ENCODE measurements at regions not wholly inside any gene's neighbourhood (a gene's known extent, or its start where the extent isn't known, plus 50 kb on each side); places are given as distances from the start of the nearest gene placed in this dataset.

DNA sequence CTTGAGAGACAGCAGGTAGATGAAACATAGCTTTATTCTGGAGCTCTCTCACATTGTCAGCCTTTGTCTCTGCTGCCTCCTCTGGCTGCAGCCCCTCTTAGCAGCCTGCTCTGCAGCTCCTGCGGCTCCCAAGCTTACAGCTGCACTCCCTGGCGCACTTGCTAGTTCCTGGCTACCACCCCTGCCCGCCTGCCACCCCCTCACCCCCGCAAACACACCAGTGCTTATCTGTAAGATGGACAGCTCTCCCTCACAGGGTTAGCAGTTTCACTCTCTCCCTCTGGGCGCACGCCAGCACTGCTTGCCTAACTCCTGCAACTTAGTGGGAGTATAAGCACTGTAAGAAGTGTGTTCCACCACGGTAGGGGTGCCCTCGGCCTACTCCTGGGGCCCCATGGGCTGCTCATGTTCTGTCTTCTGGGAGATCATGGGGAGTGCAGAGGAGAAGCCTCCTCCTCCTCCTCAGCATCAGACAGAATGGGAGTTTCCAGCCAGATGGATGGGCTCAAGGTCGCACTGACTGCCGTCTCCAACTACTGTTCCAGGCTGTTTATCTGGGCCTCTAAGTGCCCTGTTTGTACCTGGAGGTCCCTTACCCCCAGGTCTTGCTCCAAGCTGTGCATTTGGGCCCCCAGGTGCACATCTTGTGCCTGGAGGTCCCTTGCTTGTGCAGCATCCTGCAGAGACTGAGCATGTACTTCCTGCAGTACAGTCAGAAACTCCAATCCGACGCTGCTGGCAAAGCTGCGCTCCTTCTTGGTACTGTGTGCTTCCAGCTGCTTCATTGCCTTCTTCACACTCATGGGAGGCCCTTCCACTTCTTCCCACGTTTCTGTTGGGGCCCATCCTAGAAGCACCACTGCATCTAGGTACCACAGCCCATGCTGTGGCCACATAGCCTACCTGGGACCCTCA lies 1388.1 kb downstream of the AMY1C start:
- DNase-seq (ENCODE audit: low spot score): no peak
- no peaks in the 10 kb centered on the region for H3K9me3 ChIP-seq (ENCODE audit: control insufficient read depth in 4 of 4, low read length in 3 of 4)
- H3K27me3 ChIP-seq (ENCODE audit: control insufficient read depth in 4 of 4, insufficient read depth in 4 of 4, low read length in 3 of 4): no peaks in the 10 kb centered on the region
- H3K4me3 ChIP-seq (ENCODE audit: low read depth in 1 of 3, low read length in 3 of 3): no peak overlapping the region
- H3K36me3 ChIP-seq (ENCODE audit: control insufficient read depth in 4 of 4, insufficient read depth in 3 of 4, low read depth in 1 of 4, low read length in 3 of 4): no peaks in the 10 kb centered on the region
- WGBS: 56% methylated on average over 14 of the region's 14 CpGs
- no peaks in the 10 kb centered on the region for H3K4me1 ChIP-seq (ENCODE audit: control insufficient read depth in 4 of 4, insufficient read depth in 4 of 4, low read length in 3 of 4)
- H3K9ac ChIP-seq (ENCODE audit: low read depth in 1 of 2, low read length in 2 of 2): no peak overlapping the region
- no peak for TF ChIP-seq NR2F2 (IDR thresholded peaks at IDR 0.05)
- TF ChIP-seq FOXA2 (IDR thresholded peaks at IDR 0.05): no peak
- no peak for TF ChIP-seq SP1 (IDR thresholded peaks at IDR 0.05)
- TF ChIP-seq, protein P1, sequence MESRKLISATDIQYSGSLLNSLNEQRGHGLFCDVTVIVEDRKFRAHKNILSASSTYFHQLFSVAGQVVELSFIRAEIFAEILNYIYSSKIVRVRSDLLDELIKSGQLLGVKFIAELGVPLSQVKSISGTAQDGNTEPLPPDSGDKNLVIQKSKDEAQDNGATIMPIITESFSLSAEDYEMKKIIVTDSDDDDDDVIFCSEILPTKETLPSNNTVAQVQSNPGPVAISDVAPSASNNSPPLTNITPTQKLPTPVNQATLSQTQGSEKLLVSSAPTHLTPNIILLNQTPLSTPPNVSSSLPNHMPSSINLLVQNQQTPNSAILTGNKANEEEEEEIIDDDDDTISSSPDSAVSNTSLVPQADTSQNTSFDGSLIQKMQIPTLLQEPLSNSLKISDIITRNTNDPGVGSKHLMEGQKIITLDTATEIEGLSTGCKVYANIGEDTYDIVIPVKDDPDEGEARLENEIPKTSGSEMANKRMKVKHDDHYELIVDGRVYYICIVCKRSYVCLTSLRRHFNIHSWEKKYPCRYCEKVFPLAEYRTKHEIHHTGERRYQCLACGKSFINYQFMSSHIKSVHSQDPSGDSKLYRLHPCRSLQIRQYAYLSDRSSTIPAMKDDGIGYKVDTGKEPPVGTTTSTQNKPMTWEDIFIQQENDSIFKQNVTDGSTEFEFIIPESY (IDR thresholded peaks at IDR 0.05): no peak
- TF ChIP-seq TAF1 (conservative IDR thresholded peaks at IDR 0.05): no peak
- TF ChIP-seq, protein P2, sequence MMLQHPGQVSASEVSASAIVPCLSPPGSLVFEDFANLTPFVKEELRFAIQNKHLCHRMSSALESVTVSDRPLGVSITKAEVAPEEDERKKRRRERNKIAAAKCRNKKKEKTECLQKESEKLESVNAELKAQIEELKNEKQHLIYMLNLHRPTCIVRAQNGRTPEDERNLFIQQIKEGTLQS (IDR thresholded peaks at IDR 0.05): no peak
- no peak for TF ChIP-seq RAD21 (IDR thresholded peaks at IDR 0.05)
- no peak for TF ChIP-seq FOXA1 (IDR thresholded peaks at IDR 0.05)
- no peak for TF ChIP-seq HNF4G (IDR thresholded peaks at IDR 0.05)
- TF ChIP-seq JUND (IDR thresholded peaks at IDR 0.05): no peak
- TF ChIP-seq HNF4A (conservative IDR thresholded peaks at IDR 0.05): no peak
- no peak overlapping the region for H3K27ac ChIP-seq (ENCODE audit: low read depth in 1 of 2, low read length in 2 of 2)

DNA sequence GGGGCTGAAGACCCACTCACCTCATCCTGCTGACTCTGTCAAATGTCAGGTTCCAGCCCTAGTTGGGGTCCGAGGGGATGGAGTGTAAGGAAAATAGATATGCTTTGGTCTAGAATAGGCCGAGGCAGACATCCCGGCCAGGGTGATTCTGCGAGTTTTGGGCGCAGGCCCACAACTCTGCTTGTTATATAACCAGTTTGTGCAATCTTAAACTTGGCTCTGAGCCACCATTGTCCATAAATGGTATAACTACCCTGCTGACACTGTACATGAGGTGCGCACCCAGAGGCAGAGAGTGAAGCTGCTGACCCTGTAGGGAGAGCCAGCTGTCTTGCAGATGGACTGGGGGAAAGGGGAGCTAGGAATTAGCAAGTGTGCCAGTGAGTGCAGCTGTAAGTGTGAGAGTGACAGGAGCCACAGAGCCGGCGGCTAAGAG lies 1388.8 kb downstream of the AMY1C start:
- Histone ChIP-seq H3K4me3 (ENCODE audit: low read depth in 1 of 3, low read length in 3 of 3) (no peak overlapping the region), H3K9ac (ENCODE audit: low read depth in 1 of 2, low read length in 2 of 2) (no peak overlapping the region), H3K36me3 (ENCODE audit: control insufficient read depth in 4 of 4, insufficient read depth in 3 of 4, low read depth in 1 of 4, low read length in 3 of 4) (no peaks in the 10 kb centered on the region), H3K9me3 (ENCODE audit: control insufficient read depth in 4 of 4, low read length in 3 of 4) (no peaks in the 10 kb centered on the region), H3K27ac (ENCODE audit: low read depth in 1 of 2, low read length in 2 of 2) (no peak overlapping the region), H3K4me1 (ENCODE audit: control insufficient read depth in 4 of 4, insufficient read depth in 4 of 4, low read length in 3 of 4) (no peaks in the 10 kb centered on the region), H3K27me3 (ENCODE audit: control insufficient read depth in 4 of 4, insufficient read depth in 4 of 4, low read length in 3 of 4) (no peaks in the 10 kb centered on the region)
- DNase-seq (ENCODE audit: low spot score): no peak
- TF ChIP-seq NR2F2 (IDR thresholded peaks at IDR 0.05) (no peak), RAD21 (IDR thresholded peaks at IDR 0.05) (no peak), EGR1 (IDR thresholded peaks at IDR 0.05; ENCODE audit: low read depth in 2 of 2) (no peak), FOXA1 (IDR thresholded peaks at IDR 0.05) (no peak), FOXA2 (IDR thresholded peaks at IDR 0.05) (no peak), RXRA (IDR thresholded peaks at IDR 0.05) (no peak), SP1 (IDR thresholded peaks at IDR 0.05) (no peak), GABPA (IDR thresholded peaks at IDR 0.05 in 1 of 2, conservative IDR thresholded peaks at IDR 0.05 in 1 of 2) (no peak), HNF4A (conservative IDR thresholded peaks at IDR 0.05) (no peak), TAF1 (conservative IDR thresholded peaks at IDR 0.05) (no peak)
- TF ChIP-seq, protein P3, sequence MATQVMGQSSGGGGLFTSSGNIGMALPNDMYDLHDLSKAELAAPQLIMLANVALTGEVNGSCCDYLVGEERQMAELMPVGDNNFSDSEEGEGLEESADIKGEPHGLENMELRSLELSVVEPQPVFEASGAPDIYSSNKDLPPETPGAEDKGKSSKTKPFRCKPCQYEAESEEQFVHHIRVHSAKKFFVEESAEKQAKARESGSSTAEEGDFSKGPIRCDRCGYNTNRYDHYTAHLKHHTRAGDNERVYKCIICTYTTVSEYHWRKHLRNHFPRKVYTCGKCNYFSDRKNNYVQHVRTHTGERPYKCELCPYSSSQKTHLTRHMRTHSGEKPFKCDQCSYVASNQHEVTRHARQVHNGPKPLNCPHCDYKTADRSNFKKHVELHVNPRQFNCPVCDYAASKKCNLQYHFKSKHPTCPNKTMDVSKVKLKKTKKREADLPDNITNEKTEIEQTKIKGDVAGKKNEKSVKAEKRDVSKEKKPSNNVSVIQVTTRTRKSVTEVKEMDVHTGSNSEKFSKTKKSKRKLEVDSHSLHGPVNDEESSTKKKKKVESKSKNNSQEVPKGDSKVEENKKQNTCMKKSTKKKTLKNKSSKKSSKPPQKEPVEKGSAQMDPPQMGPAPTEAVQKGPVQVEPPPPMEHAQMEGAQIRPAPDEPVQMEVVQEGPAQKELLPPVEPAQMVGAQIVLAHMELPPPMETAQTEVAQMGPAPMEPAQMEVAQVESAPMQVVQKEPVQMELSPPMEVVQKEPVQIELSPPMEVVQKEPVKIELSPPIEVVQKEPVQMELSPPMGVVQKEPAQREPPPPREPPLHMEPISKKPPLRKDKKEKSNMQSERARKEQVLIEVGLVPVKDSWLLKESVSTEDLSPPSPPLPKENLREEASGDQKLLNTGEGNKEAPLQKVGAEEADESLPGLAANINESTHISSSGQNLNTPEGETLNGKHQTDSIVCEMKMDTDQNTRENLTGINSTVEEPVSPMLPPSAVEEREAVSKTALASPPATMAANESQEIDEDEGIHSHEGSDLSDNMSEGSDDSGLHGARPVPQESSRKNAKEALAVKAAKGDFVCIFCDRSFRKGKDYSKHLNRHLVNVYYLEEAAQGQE (IDR thresholded peaks at IDR 0.05): no peak
- TF ChIP-seq, protein P2 (IDR thresholded peaks at IDR 0.05): no peak
- TF ChIP-seq, protein P4, sequence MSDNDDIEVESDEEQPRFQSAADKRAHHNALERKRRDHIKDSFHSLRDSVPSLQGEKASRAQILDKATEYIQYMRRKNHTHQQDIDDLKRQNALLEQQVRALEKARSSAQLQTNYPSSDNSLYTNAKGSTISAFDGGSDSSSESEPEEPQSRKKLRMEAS (IDR thresholded peaks at IDR 0.05): no peak
- TF ChIP-seq, protein P5, sequence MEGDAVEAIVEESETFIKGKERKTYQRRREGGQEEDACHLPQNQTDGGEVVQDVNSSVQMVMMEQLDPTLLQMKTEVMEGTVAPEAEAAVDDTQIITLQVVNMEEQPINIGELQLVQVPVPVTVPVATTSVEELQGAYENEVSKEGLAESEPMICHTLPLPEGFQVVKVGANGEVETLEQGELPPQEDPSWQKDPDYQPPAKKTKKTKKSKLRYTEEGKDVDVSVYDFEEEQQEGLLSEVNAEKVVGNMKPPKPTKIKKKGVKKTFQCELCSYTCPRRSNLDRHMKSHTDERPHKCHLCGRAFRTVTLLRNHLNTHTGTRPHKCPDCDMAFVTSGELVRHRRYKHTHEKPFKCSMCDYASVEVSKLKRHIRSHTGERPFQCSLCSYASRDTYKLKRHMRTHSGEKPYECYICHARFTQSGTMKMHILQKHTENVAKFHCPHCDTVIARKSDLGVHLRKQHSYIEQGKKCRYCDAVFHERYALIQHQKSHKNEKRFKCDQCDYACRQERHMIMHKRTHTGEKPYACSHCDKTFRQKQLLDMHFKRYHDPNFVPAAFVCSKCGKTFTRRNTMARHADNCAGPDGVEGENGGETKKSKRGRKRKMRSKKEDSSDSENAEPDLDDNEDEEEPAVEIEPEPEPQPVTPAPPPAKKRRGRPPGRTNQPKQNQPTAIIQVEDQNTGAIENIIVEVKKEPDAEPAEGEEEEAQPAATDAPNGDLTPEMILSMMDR (IDR thresholded peaks at IDR 0.05; ENCODE audit: low read depth, low read length, missing input control): no peak
- TF ChIP-seq, protein P1 (IDR thresholded peaks at IDR 0.05): no peak
- 69% methylated on average over 8 of the region's 8 CpGs for WGBS

All from liver (tissue), 8 donors.